Neural cell (in vitro differentiated cells): ENCODE measurements at regions not wholly inside any gene's neighbourhood (a gene's known extent, or its start where the extent isn't known, plus 50 kb on each side); places are given as distances from the start of the nearest gene placed in this dataset.

Experiments
- H2AFZ ChIP-seq: fragments of 200-600, 300-800 bp; sonication (generic), shearing (Covaris generic); 2 replicates; pipeline ENCODE4 v1.6.0; 2014; ENCODE audit warnings: low read depth, mild to moderate bottlenecking, antibody characterized with exemption, low read length, moderate library complexity
- H3F3A ChIP-seq: fragments of 200-600 bp; shearing (Covaris generic); 2 replicates; pipeline ENCODE4 v1.6.1; 2016; ENCODE audit warnings: mild to moderate bottlenecking, moderate library complexity, mixed read lengths, antibody characterized with exemption, low read length; ENCODE audit not compliant: insufficient read depth, poor library complexity, severe bottlenecking
- H3K27ac ChIP-seq: fragments of 200-600, 300-800 bp; sonication (generic), shearing (Covaris generic); 2 replicates; pipeline ENCODE4 v1.5.1; 2014; ENCODE audit warnings: mild to moderate bottlenecking, low read length, moderate library complexity
- H3K27me3 ChIP-seq: fragments of 300-800, 200-600 bp; sonication (generic), shearing (Covaris generic); 2 replicates; pipeline ENCODE4 v1.6.0; 2014; ENCODE audit warnings: mild to moderate bottlenecking, low read depth, low read length, moderate library complexity; ENCODE audit not compliant: insufficient read depth
- H3K36me3 ChIP-seq: fragments of 300-800, 200-600 bp; sonication (generic), shearing (Covaris generic); 2 replicates; pipeline ENCODE4 v1.5.1; 2014; ENCODE audit warnings: mild to moderate bottlenecking, antibody characterized with exemption, low read length, moderate library complexity; ENCODE audit not compliant: insufficient read depth
- H3K4me2 ChIP-seq: fragments of 300-800, 200-600 bp; sonication (generic), shearing (Covaris generic); 2 replicates; pipeline ENCODE4 v1.6.0; 2014; ENCODE audit warnings: mild to moderate bottlenecking, low read length
- H3K4me3 ChIP-seq: fragments of 300-800, 200-600 bp; sonication (generic), shearing (Covaris generic); 2 replicates; pipeline ENCODE4 v1.5.1; 2014; ENCODE audit warnings: mild to moderate bottlenecking, low read length, moderate library complexity
- H3K79me2 ChIP-seq: fragments of 200-600 bp; shearing (Covaris generic); replicated peaks from 2 replicates; pipeline ENCODE4 v1.6.0; 2014; ENCODE audit warnings: mild to moderate bottlenecking, low read length, moderate library complexity; ENCODE audit not compliant: insufficient read depth
- H3K9ac ChIP-seq: fragments of 300-800, 200-600 bp; sonication (generic), shearing (Covaris generic); 2 replicates; pipeline ENCODE4 v1.6.1; 2016; ENCODE audit warnings: mild to moderate bottlenecking, low read length, mixed read lengths
- H3K9me2 ChIP-seq: fragments of 200-600 bp; shearing (Covaris generic); 2 replicates; pipeline ENCODE4 v1.6.1; 2016; ENCODE audit warnings: mild to moderate bottlenecking, low read length, mixed read lengths; ENCODE audit not compliant: insufficient read depth
- H3K9me3 ChIP-seq: fragments of 200-600, 300-800 bp; sonication (generic), shearing (Covaris generic); 2 replicates; pipeline ENCODE4 v1.6.1; 2016; ENCODE audit warnings: mild to moderate bottlenecking, mixed run types, low read length, moderate library complexity, mixed read lengths
- H4K20me1 ChIP-seq: fragments of 200-600 bp; shearing (Covaris generic); 2 replicates; pipeline ENCODE4 v1.6.1; 2016; ENCODE audit warnings: mild to moderate bottlenecking, mixed run types; ENCODE audit not compliant: insufficient read depth
- CTCF ChIP-seq: fragments of 450-650 bp; IDR thresholded peaks from 2 replicates; pipeline ENCODE4 v1.5.1; 2014; ENCODE audit warnings: antibody characterized with exemption, mild to moderate bottlenecking, moderate library complexity; ENCODE audit not compliant: poor library complexity, severe bottlenecking
- EP300 ChIP-seq: fragments of 450-650 bp; conservative IDR thresholded peaks from 2 replicates; pipeline ENCODE4 v1.6.1; 2014; ENCODE audit warnings: antibody characterized with exemption, mild to moderate bottlenecking, moderate library complexity; ENCODE audit not compliant: poor library complexity, severe bottlenecking
- EZH2 ChIP-seq: fragments of 200-600, 300-800 bp; shearing (Covaris generic), sonication (generic); IDR thresholded peaks from 2 replicates; pipeline ENCODE4 v1.6.1; 2014; ENCODE audit warnings: antibody characterized with exemption, low read length, borderline replicate concordance, mild to moderate bottlenecking; ENCODE audit not compliant: insufficient read depth, poor library complexity, severe bottlenecking
- MXI1 ChIP-seq: fragments of 450-650 bp; conservative IDR thresholded peaks from 2 replicates; pipeline ENCODE4 v1.6.1; 2014; ENCODE audit warnings: antibody characterized with exemption, mild to moderate bottlenecking; ENCODE audit not compliant: poor library complexity, severe bottlenecking
- POLR2AphosphoS5 ChIP-seq: IDR thresholded peaks from 2 replicates; pipeline ENCODE4 v1.6.1; 2012
- RAD21 ChIP-seq: fragments of 450-650 bp; conservative IDR thresholded peaks from 2 replicates; pipeline ENCODE4 v1.6.1; 2014; ENCODE audit warnings: antibody characterized with exemption, mild to moderate bottlenecking, moderate library complexity
- REST ChIP-seq: IDR thresholded peaks from 2 replicates; pipeline ENCODE4 v1.6.1; 2012; ENCODE audit warnings: borderline replicate concordance
- SMC3 ChIP-seq: fragments of 450-650 bp; conservative IDR thresholded peaks from 2 replicates; pipeline ENCODE4 v1.6.1; 2014; ENCODE audit warnings: antibody characterized with exemption, mild to moderate bottlenecking, moderate library complexity; ENCODE audit not compliant: poor library complexity
- TAF1 ChIP-seq: IDR thresholded peaks from 2 replicates; pipeline ENCODE4 v1.6.1; 2012; ENCODE audit warnings: low read depth

DNA sequence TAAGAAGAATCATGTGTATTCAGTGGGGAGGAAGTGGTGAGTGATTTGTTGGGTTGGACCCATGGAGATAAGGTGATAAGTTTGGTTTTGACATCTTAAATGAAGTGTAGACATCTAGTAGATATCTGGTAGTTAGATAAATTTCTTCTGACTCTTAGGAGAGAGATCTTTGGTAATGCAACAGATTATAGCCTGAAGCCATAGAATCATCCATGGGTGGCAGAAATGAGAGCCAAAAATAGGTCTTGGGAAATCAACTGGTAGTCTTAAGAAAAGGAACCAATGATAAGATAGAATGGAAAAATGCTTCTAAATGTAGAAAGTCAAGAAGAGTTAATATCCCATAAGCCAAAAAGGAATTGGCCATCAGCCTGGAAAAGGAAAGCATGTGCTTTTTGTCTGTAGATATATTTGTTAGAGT lies 532.7 kb upstream of the GRAMD2B start:
- H3K27ac ChIP-seq: no peak overlapping the region
- no peaks in the 10 kb centered on the region for H3K27me3 ChIP-seq
- H3K4me3 ChIP-seq: no peak overlapping the region
- no peaks in the 10 kb centered on the region for H3K79me2 ChIP-seq
- no peaks in the 10 kb centered on the region for H3K9me2 ChIP-seq
- TF ChIP-seq POLR2AphosphoS5 (no peak), TAF1 (no peak), EP300 (no peak)
- no peaks in the 10 kb centered on the region for H3K9me3 ChIP-seq
- no peaks in the 10 kb centered on the region for H3K36me3 ChIP-seq
- H3K4me2 ChIP-seq: no peak overlapping the region
- no peaks in the 10 kb centered on the region for H3F3A ChIP-seq
- H4K20me1 ChIP-seq: no peaks in the 10 kb centered on the region
- H2AFZ ChIP-seq: no peak overlapping the region
- no peak overlapping the region for H3K9ac ChIP-seq

DNA sequence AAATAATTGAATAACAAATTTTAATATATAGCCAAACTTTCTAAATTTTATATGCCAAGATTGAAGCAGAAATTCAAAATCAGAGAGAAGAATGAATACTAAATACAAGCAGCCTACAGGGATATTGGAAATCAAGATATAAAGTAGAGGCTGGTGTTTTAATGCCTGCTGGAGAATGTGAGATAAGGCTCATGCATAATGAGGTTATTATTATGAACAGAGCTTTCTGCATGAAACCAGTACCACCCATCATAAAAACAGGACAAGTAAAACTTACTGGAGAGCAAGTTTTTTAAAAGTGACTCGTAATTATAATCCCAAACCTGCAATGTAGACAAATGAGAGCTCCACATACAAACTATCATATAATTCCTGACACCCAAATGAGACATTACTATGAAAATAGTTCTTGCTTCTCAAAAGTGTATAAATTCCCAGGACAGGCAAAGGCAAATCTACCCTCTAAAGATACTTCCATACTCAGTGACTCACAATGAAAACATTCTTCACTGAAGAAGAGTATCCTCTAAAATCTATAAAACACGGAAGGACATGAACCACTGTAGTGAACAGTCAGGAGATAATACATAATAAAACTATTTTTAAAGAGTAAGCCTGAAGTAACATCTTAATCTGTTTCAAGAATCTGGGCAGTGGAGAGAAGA lies 532.0 kb upstream of the GRAMD2B start:
- Histone ChIP-seq H3K9me3 (no peaks in the 10 kb centered on the region), H2AFZ (no peak overlapping the region), H3K27ac (no peak overlapping the region), H3K9ac (no peak overlapping the region), H3F3A (no peaks in the 10 kb centered on the region), H3K27me3 (no peaks in the 10 kb centered on the region), H3K36me3 (no peaks in the 10 kb centered on the region), H3K4me3 (no peak overlapping the region), H3K79me2 (no peaks in the 10 kb centered on the region), H3K4me2 (no peak overlapping the region), H3K9me2 (no peaks in the 10 kb centered on the region), H4K20me1 (no peaks in the 10 kb centered on the region)
- TF ChIP-seq TAF1 (no peak), MXI1 (no peak), EZH2 (no peak), REST (no peak), EP300 (no peak), CTCF (no peak), POLR2AphosphoS5 (no peak), RAD21 (no peak), SMC3 (no peak)

DNA sequence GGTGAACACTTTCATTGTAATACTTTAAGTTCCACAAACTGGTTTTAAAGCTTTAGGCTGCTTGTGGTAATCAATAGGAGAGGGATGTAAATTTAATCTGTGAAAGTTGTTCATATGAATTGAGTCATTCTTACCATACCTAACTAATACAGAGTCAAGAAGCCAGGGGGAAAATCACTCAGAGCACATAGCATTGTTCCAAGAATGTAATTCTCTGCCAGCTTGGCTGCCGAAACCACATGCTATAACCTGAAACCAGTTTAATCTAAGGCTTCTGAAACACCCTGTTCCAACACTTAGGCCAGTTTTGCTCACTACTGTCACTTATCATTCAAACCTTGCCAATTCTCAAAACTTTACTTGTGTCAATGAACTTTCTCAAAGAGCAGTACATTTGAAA lies 528.8 kb upstream of the GRAMD2B start:
- Histone ChIP-seq H2AFZ (no peak overlapping the region), H3K36me3 (no peaks in the 10 kb centered on the region), H3K4me2 (no peak overlapping the region), H3K9ac (no peak overlapping the region), H3K79me2 (no peaks in the 10 kb centered on the region), H3K9me2 (no peaks in the 10 kb centered on the region), H3F3A (no peaks in the 10 kb centered on the region), H4K20me1 (no peaks in the 10 kb centered on the region), H3K9me3 (no peaks in the 10 kb centered on the region), H3K27ac (no peak overlapping the region), H3K27me3 (no peaks in the 10 kb centered on the region), H3K4me3 (no peak overlapping the region)
- TF ChIP-seq MXI1: no peak
- TF ChIP-seq EP300: no peak
- TF ChIP-seq CTCF: no peak
- no peak for TF ChIP-seq POLR2AphosphoS5
- no peak for TF ChIP-seq EZH2
- no peak for TF ChIP-seq RAD21
- no peak for TF ChIP-seq REST
- no peak for TF ChIP-seq SMC3
- TF ChIP-seq TAF1: no peak
